ENCODE measurements at regions not wholly inside any gene's neighbourhood (a gene's known extent, or its start where the extent isn't known, plus 50 kb on each side); places are given as distances from the start of the nearest gene placed in this dataset.

DNA sequence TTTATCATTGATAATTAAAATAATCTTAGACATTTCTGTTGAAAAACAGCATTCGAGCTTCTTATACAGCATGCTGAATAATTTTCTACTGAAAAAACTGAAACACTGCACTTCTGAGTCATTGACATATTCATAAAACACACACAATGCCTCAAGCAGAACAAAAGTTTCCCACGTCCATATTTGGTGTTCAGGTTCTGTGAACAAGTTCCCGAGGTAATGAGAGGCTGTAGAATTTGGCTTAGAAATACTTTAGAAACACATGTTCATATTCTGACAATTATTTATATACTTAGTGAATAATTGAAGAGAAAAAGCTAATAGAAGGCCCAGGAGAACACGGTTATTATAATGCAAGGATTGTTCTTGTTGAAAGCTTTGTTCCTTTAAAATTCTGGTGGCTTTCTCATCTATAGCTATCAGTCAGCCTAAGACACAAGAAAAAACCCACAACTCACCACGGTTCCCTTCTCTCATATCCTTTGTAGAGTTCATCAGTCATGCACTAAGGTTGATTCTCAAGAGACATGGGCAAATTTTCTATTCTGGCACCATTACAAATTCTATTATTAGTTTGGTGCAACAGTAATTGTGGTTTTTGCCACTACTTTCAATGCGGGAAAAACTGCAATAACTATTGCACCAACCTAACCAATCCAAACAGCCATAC is 194.4 kb downstream of the TMX3 start:
- DNase-seq: no peak

DNA sequence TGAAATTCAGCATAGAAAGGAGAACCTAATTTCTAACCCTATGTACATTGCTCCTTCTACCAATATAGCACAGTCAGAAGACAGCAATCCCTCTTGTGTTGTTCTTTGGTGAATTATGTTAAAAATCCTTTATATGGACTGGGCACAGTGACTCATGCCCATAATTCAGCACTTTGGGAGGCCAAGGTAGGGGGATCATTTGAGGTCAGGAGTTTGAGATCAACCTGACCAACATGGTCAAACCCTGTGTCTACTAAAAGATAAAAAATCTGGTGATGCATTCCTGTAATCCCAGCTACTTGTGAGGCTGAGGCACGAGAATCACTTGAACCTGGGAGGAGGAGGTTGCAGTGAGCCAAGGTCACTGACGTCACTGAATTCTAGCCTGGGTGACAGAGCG is 195.6 kb downstream of the TMX3 start:
- DNase-seq: no peak

GRCh38 chr18:68509902-68510301 is 205.0 kb downstream of the TMX3 start:
- DNase-seq: no peak

- DNase-seq: no peak
Measured at GRCh38 chr18:68507781-68508180, 207.1 kb downstream of the TMX3 start.

DNA sequence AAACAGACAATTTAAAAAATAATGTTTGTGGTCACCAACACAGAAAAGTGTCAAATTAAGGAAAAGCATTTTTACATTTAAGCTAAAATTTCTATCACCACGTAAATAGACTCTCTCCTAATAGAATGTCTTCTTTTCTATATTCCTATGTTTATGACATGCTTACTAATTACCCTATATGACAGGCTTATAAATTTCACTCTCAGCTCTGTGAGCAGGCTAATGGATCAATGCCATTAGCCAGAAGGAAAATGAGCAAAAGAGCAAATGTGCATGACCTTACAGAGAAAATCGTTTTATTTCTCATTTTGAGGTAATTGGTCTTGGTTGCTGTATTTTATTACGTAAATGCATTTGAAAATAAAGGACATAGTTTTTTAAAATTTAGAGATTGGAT is 209.7 kb downstream of the TMX3 start:
- DNase-seq: no peak

GRCh38 chr18:68504441-68505177 is 210.3 kb downstream of the TMX3 start:
- DNase-seq: no peak

GRCh38 chr18:68500556-68500955 is 214.4 kb downstream of the TMX3 start:
- DNase-seq: no peak

DNA sequence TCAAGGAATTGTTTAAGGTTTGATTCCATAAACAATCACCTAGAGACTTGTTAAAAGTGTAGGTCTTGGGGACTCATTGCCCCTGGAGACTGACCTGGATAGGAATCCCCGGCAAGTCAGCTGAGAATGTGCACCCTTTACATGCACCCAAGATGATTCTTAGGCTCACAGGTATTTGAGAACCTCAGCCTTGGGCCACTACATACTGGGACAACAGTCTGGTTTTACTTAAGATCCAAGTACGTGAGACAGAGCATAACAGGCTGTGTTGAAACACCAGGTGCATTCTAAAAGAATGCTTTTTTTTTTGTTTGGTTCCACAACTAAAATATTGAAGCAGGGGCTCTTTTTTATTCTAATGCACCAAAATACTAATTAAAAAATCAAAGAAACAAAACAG is 215.8 kb downstream of the TMX3 start:
- DNase-seq: no peak

DNA sequence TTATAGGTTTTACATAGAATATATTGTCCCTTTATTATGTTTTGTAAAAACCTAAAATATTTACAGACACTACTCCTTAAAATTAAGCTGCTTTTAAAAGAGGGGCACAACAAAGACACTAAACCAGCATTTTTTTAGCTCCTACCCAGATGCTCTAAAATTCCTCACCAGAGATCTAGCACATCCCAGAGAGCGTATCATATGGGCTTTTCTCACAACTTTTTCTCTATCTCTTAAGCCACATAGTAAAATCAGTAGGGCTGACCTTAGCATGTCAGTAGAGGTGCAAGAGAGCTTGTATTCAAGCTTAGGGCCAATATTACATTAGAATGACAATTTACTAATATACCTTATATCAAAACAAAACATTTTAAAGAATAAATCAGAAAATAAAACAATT is 216.3 kb downstream of the TMX3 start:
- DNase-seq: no peak

DNA sequence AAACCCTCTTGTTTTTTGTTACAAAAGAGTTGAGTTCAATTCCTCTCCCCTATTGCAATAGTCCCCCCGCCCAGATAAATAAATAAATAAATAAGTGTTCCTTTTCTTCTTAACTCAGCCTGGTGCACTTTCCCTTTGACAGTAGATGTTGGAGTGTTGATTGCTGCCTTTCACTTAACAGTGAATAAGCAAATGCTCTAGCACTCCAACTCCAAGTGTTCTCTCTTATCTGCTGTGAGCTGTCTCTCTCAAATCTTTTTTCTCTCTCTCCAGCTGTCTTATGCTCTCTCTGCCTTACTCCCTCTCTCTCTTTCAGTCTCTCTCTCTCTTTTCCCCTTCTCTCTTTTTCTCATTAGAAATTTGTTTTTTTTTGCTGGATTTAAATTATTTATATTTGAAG is 216.7 kb downstream of the TMX3 start:
- no peak for DNase-seq

DNA sequence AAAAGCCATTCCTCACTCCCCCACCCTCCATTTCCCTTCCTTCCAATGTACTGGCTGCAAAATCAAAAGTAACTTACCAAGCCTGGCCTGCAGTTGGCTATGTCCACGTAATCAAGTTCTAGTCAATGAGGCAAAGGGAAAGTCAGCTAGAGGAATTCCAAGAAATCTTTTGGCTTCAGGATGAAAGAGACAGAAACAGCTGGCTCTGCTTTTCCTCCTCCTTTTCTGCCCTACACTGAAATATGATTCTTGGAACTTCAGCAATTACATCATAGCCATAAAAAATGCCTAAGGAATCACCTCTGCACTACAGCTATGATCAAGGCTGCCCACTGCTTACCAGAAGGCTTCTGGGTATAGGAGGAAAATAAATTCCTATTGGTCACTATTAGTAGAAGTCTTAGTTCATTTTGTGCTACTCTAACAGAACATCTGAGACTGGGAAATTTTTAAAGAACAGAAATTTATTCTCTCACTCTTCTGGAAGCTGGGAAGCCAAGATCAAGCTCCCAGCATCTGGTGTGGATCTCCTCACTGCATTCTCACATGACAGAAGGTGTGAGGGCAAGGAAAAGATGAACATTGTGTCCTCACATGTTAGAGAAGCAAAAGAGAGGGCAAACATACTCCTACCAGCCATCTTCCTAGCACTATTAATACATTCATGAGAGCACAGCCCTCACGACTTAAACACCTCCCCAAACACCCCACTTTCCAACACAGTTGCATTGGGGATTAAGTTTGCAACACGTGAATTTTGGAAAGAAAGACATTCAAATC is 219.9 kb downstream of the TMX3 start:
- DNase-seq: no peak

DNA sequence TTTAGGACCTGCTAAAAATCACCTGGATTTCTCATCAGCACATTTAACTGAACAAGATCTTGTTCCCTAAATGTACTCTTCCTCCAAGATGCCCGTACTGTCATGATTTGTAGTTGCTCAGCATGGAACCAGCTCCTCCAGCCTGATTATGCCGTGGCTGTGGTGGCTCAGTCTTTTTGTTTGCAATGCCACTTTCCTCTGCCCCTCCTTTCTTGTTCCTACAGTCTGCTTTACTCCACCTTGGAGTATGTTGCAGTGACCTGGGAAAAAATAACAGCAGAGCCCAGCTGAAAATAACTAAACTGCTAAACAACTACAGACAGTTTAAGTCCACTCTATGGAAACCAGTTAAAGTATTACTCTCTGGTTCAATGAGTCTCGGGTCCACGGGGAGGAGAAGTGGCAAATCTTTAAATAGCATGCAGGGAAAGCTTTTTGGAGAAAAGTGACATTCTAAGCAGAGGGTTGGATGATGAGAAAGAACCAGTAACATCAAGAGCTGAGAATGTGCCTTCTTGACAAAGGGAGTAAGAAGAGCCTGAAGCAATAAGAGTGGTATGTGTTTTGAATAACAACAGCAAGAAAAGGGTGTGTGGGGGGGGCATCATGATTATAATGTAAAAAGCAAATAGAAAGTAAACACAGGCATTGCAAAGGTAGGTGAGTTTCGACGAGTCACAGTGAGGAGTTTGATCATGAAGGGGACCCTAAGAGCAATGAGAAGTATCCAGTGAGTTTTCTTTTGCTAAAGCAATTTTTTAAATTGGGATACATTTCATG is 225.7 kb downstream of the TMX3 start:
- no peak for DNase-seq

DNA sequence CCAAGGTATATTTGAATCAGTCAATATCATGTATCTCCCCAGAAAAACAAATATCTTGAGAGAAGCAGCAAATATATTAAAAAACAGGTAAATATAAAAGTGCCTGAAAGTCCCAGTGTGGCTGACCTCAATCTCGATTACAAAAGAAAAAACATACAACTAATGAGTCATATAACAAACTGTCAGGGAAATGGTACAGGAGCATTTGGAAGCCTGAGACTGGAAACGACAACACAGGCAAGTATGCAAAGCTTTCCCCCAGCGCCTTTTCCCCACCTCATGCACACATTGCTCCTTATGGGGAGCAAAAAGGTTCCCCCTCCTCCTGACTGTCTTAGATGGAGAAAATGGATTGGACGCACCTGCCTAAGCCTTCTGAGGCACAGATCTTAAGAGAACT is 230.7 kb downstream of the TMX3 start:
- DNase-seq: no peak

GRCh38 chr18:68482815-68483214 is 232.1 kb downstream of the TMX3 start:
- no peak for DNase-seq

- DNase-seq: no peak
Measured at GRCh38 chr18:68480196-68480595, 234.7 kb downstream of the TMX3 start.

GRCh38 chr18:68478246-68478645 is 236.7 kb downstream of the TMX3 start:
- DNase-seq: no peak

DNA sequence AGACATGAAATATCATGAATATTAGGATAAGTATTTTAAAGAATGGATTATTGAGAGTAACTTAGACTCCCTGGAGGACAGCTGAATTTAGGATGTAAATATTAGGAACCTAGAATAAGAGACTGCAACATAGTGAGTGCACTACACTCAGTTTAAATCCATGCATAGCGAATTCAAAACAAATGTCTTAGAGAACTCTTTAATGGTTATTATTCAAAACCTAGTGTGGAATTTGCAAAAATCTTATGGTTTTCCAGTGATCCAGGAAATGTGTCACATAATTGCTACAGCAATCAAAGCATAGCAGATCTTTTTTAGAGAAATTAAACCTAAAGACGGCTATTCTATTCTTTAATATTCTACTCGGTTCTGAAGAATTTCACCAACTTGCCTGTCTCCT is 239.0 kb downstream of the TMX3 start:
- no peak for DNase-seq

GRCh38 chr18:68472701-68473295 is 242.1 kb downstream of the TMX3 start:
- DNase-seq: no peak

GRCh38 chr18:68469049-68469625 is 245.8 kb downstream of the TMX3 start:
- DNase-seq: no peak

DNA sequence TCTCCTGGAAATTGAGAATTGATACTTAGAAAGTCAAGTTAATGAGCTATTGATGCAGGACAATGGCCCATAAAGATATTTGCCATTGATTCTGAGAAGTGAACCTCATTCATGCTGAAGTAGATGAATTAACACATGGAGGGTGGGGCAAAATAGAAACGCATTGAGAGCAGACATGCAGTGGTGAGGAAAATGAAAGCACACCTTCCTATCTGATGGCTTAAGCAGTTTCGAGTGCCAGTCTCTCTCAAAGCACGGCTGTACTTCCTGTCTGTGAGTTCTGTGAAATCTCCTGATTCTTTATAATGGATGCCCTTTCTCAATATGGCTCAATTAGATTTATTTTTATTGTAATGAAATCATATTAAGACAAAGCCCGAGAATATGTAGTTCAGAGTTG is 247.0 kb downstream of the TMX3 start:
- no peak for DNase-seq

DNA sequence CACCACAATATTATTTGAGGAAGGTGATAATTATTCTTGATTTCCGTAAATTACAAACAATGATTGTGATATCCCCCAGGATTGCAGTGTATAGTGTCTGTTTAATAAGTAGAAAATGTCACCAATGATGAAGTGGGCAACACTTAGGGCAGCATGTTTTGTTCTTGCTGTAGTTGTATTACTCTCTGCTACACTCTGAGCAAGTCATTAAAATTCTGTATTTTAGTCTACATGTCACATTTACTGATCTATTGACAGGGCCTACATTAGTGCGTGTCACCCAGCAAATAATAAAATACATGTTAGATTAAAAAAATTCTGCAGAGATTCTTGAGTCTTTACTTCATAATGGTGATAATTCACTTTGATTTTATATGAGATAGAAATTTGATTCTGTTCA is 247.6 kb downstream of the TMX3 start:
- DNase-seq: no peak

- DNase-seq: no peak
Measured at GRCh38 chr18:68466672-68467071, 248.2 kb downstream of the TMX3 start.

DNA sequence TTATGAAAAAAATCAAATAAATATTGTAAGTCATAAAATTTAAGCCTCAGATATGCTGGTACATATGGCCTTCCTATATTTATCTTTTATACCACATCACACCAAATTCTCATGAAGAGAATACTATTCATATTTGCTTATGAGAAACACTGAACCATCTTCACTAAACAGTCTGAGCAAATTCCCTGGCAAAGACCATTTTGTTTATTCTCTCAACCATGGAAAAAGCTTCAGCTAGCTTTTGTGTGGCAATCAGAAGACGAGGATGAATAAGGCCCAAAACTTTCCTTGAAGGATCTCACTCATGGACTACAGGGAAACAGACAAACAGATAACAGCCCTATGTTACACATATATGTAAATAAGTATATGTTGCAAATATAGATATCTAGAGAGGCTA is 252.1 kb downstream of the TMX3 start:
- no peak for DNase-seq
